ENCODE measurements at regions not wholly inside any gene's neighbourhood (a gene's known extent, or its start where the extent isn't known, plus 50 kb on each side); places are given as distances from the start of the nearest gene placed in this dataset.

DNA sequence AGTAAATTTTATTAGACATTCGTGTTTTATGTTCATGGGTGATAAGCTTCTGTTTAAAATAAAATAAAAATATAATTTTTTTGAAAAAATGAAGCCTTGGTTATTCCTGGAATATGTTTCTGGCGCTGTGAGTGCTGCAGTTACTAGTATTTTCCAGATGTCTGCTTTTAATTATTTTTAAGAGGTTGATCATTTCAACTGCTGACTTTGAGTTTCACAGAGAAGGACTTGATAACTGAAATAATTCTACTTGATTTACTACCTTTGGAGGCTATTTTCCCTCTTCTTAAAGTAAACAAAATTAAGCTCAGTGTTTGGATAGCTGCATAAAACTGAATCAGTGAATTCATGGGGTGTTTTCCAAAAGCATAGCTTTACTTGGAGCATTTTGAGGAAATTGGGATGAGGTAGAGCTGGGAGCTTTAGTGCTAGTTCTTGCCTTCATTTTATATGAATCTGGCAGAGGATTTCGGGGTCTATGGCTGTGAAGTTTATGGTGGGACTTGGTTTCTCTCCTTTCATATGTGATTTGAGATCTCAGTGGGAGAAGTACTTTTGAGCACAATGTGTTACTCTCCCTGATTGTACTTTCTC is 666.5 kb downstream of the DCDC2C start:
- DNase-seq (ENCODE audit: low read depth), result no peak

DNA sequence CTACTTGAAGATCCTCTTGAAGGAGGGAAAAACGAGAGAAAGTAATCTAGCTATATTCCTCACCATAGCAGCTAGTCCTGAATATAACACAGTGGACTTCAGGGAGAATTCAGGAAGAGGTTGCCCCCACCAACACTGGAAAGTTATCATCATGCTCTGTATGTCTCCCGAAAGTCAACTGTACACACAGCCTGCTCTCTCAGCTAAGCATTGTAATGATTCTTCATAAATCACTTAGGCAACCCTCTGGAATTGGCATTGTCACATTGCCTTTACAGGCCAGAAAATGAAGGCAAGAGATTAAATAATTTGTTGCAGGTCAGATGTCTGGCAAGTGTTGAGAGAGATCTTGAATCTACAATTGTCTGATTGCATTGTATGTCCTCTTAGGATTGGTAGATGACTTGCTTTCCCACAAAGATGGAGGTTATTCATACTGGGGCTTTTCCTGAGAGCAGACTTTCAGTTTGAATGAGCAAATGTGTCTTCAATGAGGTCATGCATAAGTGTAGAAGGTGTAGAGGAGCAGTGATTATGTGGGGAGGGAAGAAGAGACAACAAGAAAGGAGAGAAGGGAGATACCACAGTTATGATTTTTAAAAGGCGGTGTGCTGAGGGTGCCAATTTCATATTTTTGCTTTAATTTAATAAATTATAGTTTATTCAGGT is 667.2 kb downstream of the DCDC2C start:
- DNase-seq (ENCODE audit: low read depth), result no peak

DNA sequence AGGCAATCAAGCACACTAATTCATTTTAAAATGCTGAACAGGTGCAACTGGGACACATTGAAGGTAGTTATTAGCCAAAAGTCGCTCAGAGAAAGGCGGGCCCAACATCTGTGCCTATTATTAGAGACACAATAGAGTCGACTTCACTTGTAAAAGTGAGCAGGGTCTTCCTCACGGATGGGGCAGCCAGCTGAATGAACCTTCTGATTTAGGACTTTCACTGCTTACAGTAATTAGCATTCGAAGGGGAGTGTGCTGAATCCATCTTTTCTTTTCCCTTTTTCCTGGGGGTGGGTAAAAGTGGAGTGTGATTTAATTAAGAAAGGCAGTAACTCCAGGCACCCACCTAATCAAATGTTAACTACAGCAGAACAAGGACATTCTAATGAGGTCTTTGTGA is 677.7 kb downstream of the DCDC2C start:
- DNase-seq (ENCODE audit: low read depth), result no peak

- DNase-seq (ENCODE audit: low read depth), result no peak
Measured at GRCh38 chr2:4381773-4382172, 678.4 kb downstream of the DCDC2C start.

GRCh38 chr2:4391013-4391412 is 687.6 kb downstream of the DCDC2C start:
- no peak for DNase-seq (ENCODE audit: low read depth)

DNA sequence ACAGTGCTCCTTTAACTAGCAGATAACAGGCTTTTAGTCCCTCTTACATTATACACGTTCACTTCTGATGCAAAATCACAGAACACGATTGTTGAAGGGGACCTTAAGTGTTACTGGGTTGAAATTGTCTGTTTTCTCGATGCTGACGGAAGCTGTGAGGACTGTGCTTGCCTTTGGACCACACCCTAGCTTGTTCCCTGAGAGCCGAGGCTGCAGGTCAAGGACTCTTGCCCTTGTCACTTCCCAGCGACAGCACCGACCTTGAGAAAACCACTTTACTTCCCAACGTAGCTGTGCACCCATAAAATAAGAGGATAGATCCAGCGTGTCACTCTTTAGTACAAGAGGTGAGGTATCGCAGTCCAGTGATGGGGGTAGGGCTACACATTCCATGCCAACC is 701.0 kb downstream of the DCDC2C start:
- DNase-seq (ENCODE audit: low read depth), result no peak

- DNase-seq (ENCODE audit: low read depth), result no peak
Measured at GRCh38 chr2:4408321-4408720, 704.9 kb downstream of the DCDC2C start.

DNA sequence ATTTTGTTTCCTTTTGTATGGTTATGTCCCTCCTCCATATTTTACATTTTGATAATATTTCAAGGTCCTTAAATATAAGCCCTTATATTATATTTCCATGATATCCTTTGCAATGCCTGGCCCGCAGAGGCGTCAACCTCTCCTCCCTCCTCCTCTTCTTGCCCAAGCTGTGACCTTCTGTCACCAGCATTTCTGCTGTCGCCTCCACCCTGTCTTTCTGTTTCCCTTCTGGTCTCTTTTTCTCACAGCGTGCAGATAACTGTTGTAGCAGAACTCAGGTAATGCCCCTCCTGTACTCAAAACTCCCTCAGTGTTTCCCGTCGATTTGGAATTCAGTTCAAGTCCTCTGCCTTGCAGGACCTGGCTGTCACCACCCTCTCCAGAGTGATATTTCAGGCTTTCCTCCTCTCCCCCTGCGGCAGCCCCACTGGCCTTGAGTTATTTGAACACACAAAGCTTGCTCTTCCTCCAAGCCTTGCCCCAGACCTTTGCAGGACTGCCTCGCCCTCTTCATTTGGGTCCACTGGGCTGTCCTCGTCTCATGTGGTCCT is 709.3 kb downstream of the DCDC2C start:
- no peak for DNase-seq (ENCODE audit: low read depth)

DNA sequence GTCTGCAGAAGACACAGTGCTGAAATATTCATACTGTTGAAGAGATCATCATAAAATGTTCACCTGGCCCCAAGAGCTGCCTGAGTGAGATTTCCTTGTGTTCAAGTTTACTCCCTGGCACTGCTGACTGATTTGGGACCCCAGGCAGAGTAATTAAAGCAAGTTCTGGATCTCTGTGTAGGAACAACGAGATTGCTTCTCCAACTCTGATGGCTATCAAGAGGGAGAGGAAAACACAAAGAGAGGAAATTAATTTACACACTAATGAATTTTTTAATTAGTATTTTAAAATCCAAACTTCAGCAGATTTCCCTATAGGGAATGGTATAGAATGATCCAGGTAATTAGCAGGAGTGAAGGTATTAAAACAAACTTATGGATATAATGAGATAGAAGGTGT is 711.8 kb downstream of the DCDC2C start:
- no peak for DNase-seq (ENCODE audit: low read depth)

DNA sequence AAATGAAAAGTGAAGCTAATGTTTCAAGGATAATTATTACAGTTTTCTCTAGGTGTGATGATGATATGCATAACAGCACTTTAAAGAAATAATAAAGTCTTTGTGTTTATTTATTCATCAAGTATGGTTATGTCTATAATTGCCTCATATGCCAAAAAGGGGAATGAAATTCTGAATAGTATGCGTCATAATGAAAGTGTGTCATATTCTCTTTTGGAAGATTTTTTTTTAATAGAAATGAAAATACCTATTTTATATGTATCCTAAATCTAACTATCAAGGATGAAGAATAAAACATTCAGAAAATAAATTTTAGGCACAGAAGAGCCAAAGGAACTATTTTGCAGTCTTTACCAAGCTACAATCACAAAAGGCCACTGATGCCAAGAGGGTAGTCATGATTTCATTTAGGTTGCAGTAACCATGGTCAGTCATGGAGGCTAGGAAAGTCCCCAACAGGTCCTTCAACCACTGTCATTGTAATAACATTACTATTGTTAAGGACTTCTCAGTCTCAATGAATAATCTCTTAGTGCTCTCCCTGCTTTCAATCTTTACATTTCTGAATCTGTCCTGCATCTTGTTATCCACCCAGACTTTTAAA is 712.5 kb downstream of the DCDC2C start:
- no peak for DNase-seq (ENCODE audit: low read depth)

GRCh38 chr2:4416431-4416830 is 713.1 kb downstream of the DCDC2C start:
- no peak for DNase-seq (ENCODE audit: low read depth)

GRCh38 chr2:4417771-4418170 is 714.4 kb downstream of the DCDC2C start:
- DNase-seq (ENCODE audit: low read depth), result no peak

GRCh38 chr2:4420032-4420431 is 716.7 kb downstream of the DCDC2C start:
- DNase-seq (ENCODE audit: low read depth), result no peak

GRCh38 chr2:4424153-4424552 is 720.8 kb downstream of the DCDC2C start:
- DNase-seq (ENCODE audit: low read depth), result no peak

DNA sequence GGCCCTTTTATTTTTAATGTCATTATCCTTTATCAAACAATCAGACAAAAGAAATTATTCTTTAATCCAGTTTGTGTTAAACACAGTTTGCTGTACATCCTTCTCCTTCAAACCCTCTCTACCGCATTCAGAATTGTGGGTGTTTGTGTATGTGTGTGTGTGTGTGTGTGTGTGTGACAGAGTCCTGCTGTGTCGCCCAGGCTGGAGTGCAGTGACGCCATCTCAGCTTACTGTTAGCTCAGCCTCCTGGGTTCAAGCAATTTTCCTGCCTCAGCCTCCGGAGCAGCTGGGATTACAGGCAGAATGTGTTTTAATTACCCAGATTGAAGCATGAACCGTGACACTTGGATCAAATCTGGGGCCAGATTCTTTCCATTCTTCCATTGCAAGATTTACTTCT is 723.7 kb downstream of the DCDC2C start:
- no peak for DNase-seq (ENCODE audit: low read depth)

GRCh38 chr2:4445821-4446220 is 742.4 kb downstream of the DCDC2C start:
- DNase-seq (ENCODE audit: low read depth), result no peak

DNA sequence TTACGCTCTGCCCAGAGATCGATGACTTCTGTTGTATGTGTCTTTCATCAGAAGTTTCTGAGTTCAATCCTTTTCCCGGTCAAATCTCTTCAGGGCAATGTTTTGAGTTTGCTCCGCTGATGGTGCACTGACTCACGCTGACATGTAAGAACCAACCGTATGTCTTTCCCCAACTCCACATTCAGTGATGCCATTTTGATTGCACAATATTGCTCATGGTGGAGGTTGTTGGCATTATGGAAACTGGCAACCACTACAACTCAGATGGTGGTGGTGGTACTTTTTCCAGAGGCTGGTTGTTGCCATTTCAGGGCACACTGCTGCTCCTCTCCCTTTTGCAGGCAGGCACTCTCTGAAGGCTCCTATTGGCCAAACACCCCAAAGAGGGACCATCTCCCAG is 751.5 kb downstream of the DCDC2C start:
- DNase-seq (ENCODE audit: low read depth), result no peak

GRCh38 chr2:4455486-4456155 is 752.2 kb downstream of the DCDC2C start:
- DNase-seq (ENCODE audit: low read depth), result no peak

DNA sequence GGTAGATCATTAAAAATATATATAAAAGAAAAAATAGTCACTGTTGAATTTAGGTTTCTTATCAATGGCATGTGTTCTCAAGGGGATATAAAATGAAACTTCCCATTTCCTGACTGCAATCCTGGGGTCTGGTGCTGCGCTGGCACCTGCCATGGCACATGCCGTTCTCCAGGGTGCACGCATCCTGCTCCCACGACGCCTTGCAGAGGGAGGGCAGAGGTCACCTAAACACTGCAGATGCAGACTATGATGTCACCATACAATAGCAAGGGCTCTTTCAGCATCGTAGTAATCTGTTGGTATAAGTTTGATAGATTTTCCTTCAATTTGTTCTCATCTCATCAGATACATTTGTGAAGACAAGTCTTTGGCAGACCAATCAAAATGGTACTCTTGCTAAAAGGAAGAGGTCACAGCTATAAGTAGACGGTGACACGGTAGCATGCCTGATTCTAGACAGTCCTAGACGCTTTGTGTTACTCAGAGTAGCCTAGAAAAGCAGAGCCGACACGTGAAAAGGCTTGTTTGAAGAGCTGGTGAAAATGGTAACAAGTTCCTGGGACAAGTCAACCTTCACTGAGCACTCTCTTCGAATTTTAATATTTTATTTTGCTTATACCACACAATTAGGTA is 761.4 kb downstream of the DCDC2C start:
- no peak for DNase-seq (ENCODE audit: low read depth)

DNA sequence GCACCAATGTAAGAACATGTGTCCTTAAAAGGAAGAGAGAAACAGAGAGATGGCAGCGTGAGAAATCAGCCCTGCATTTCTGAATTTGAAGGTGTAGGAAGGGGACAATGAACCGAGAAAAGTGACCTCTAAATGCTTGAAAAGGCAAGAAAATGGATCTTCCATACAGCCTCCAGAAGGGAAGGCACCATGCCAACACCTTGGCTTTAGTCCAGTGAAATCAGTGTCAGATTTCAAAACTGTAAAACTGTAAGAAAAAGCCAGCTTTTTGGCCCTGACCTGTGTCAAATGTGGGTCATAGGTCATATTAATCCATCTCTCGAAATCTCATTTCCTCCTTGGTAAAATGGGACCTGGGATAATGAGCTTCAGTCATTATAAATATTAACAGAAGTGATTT is 762.3 kb downstream of the DCDC2C start:
- no peak for DNase-seq (ENCODE audit: low read depth)

- DNase-seq (ENCODE audit: low read depth), result no peak
Measured at GRCh38 chr2:4475618-4476017, 772.2 kb downstream of the DCDC2C start.

DNA sequence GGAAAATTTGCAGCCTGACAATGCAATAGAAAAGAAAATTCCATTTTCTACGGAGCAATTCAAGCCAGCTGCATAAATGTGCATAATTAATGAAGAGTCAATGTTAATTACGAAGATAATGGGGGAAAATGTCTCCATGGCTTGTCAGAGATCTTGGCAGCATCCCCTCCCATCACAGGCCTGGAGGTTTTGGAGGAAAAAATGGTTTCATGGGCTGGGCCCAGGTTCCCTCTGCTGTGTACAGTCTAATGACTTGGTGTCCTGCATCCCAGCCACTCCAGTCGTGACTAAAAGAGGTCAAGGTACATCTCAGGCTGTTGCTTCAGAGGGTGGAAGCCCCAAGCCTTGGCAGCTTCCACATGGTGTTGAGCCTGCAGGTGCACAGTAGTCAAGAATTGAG is 779.7 kb downstream of the DCDC2C start:
- no peak for DNase-seq (ENCODE audit: low read depth)

GRCh38 chr2:4486971-4487370 is 783.6 kb downstream of the DCDC2C start:
- DNase-seq (ENCODE audit: low read depth), result no peak
